SK-N-SH (cell line): ENCODE measurements at regions not wholly inside any gene's neighbourhood (a gene's known extent, or its start where the extent isn't known, plus 50 kb on each side); places are given as distances from the start of the nearest gene placed in this dataset.

ENCODE experiments used
- CTCF ChIA-PET: fragments of 300-600, 350-600 bp; formaldehyde crosslinking; extraction: SDS; loops from one replicate; lab custom pipeline; 2021; lab: Yijun Ruan, JAX
- POLR2A ChIA-PET: fragments of 350-600 bp; sonication (Branson Sonifier 250); formaldehyde crosslinking; extraction: SDS; loops from one replicate; lab custom pipeline; 2020; ENCODE audit warnings: antibody characterized with exemption, inconsistent platforms; lab: Yijun Ruan, JAX
- DNase-seq: peaks from one replicate; pipeline ENCODE4 v3.0.0; 2012
- H2AFZ ChIP-seq: fragments of 200-600 bp; sonication (generic); 2 replicates; pipeline ENCODE4 v1.8.1; 2016; ENCODE audit warnings: antibody characterized with exemption, mild to moderate bottlenecking, low read depth
- H3F3A ChIP-seq: fragments of 200-600 bp; sonication (generic); replicated peaks from 2 replicates; pipeline ENCODE3; 2016; ENCODE audit warnings: antibody characterized with exemption, mild to moderate bottlenecking; ENCODE audit not compliant: insufficient read depth
- H3K27ac ChIP-seq, 2 experiments: fragments of 200-500 bp in 1 of 2; fragments of 200-600 bp in 1 of 2; sonication (Bioruptor generic) in 1 of 2; sonication (generic), shearing (Covaris generic) in 1 of 2; 2 replicates each; pipeline versions ENCODE4 v1.5.1 to v1.6.1; 2014 to 2016; ENCODE audit warnings: low read depth in 2 of 2, inconsistent platforms in 1 of 2, low read length in 1 of 2, mild to moderate bottlenecking in 1 of 2, mixed read lengths in 1 of 2
- H3K27me3 ChIP-seq: fragments of 200-600 bp; sonication (generic), shearing (Covaris generic); 2 replicates; pipeline ENCODE4 v1.6.1; 2016; ENCODE audit warnings: mixed run types; ENCODE audit not compliant: insufficient read depth
- H3K36me3 ChIP-seq, 2 experiments: fragments of 200-500 bp in 1 of 2; fragments of 200-600 bp in 1 of 2; sonication (Bioruptor generic) in 1 of 2; sonication (generic) in 1 of 2; replicated peaks in 1 of 2; 2 replicates each; pipeline versions ENCODE3 to v1.5.1; 2014 to 2016; ENCODE audit warnings: low read length in 1 of 2, mild to moderate bottlenecking in 1 of 2; ENCODE audit not compliant: insufficient read depth in 2 of 2, control insufficient read depth in 1 of 2
- H3K4me1 ChIP-seq, 2 experiments: fragments of 200-500 bp in 1 of 2; fragments of 200-600 bp in 1 of 2; sonication (Bioruptor generic) in 1 of 2; sonication (generic), shearing (Covaris generic) in 1 of 2; 2 replicates each; pipeline versions ENCODE4 v1.5.1 to v1.6.1; 2014 to 2016; ENCODE audit warnings: low read depth in 1 of 2, low read length in 1 of 2, mixed run types in 1 of 2; ENCODE audit not compliant: insufficient read depth in 2 of 2, control insufficient read depth in 1 of 2
- H3K4me2 ChIP-seq: fragments of 200-600 bp; sonication (generic), shearing (Covaris generic); 2 replicates; pipeline ENCODE4 v1.6.1; 2017; ENCODE audit warnings: mixed run types
- H3K4me3 ChIP-seq, 2 experiments: fragments of 200-500 bp in 1 of 2; fragments of 200-600 bp in 1 of 2; sonication (Bioruptor generic) in 1 of 2; sonication (generic), shearing (Covaris generic) in 1 of 2; 2 replicates each; pipeline versions ENCODE4 v1.5.1 to v1.8.1; 2014 to 2016; ENCODE audit warnings: low read depth in 2 of 2, inconsistent platforms in 1 of 2, low read length in 1 of 2, mild to moderate bottlenecking in 1 of 2, mixed read lengths in 1 of 2, moderate library complexity in 1 of 2
- H3K79me2 ChIP-seq: fragments of 200-600 bp; sonication (generic); 2 replicates; pipeline ENCODE4 v1.8.1; 2017; ENCODE audit warnings: mild to moderate bottlenecking; ENCODE audit not compliant: insufficient read depth
- H3K9ac ChIP-seq: fragments of 200-600 bp; sonication (generic); 2 replicates; pipeline ENCODE4 v1.6.1; 2017; ENCODE audit warnings: mixed run types
- H3K9me2 ChIP-seq: fragments of 200-600 bp; sonication (generic); 2 replicates; pipeline ENCODE4 v1.6.1; 2017; ENCODE audit warnings: mixed run types
- H3K9me3 ChIP-seq: fragments of 200-600 bp; sonication (generic); 2 replicates; pipeline ENCODE4 v1.6.1; 2017; ENCODE audit warnings: mixed run types, mild to moderate bottlenecking, moderate library complexity
- H4K20me1 ChIP-seq: fragments of 200-600 bp; sonication (generic); 2 replicates; pipeline ENCODE4 v1.6.1; 2017; ENCODE audit warnings: mild to moderate bottlenecking, mixed run types; ENCODE audit not compliant: insufficient read depth
- IRF3 ChIP-seq: fragments of 150-350 bp; IDR thresholded peaks from 2 replicates; pipeline ENCODE4 v1.6.1; 2016; ENCODE audit warnings: mild to moderate bottlenecking, low read depth, low read length
- MXI1 ChIP-seq: IDR thresholded peaks from 2 replicates; pipeline ENCODE4 v1.6.1; 2012; ENCODE audit warnings: mild to moderate bottlenecking, low read depth, low read length, improper control_type of control experiment
- NRF1 ChIP-seq: IDR thresholded peaks from 2 replicates; pipeline ENCODE4 v1.6.1; 2012; ENCODE audit warnings: low read depth, mild to moderate bottlenecking, low read length
- PBX3 ChIP-seq: IDR thresholded peaks from 2 replicates; pipeline ENCODE4; 2012
- POLR2AphosphoS5 ChIP-seq: IDR thresholded peaks from 2 replicates; pipeline ENCODE4 v1.6.1; 2012; ENCODE audit warnings: low read depth, low read length
- RFX5 ChIP-seq: IDR thresholded peaks from 2 replicates; pipeline ENCODE4 v1.6.1; 2012; ENCODE audit warnings: mild to moderate bottlenecking, improper control_type of control experiment, low read length
- SMC3 ChIP-seq: IDR thresholded peaks from 2 replicates; pipeline ENCODE4 v1.6.1; 2012; ENCODE audit warnings: low read depth, low read length, improper control_type of control experiment
- TCF12 ChIP-seq: IDR thresholded peaks from 2 replicates; pipeline ENCODE4 v1.4.0; 2012
- TEAD4 ChIP-seq: IDR thresholded peaks from 2 replicates; pipeline ENCODE4 v1.4.0; 2012; ENCODE audit warnings: mild to moderate bottlenecking, borderline replicate concordance; ENCODE audit not compliant: insufficient read depth
- ZBTB33 ChIP-seq: IDR thresholded peaks from 2 replicates; pipeline ENCODE4 v1.4.0; 2012; ENCODE audit warnings: low read depth, borderline replicate concordance
- WGBS: methylation state at CpG from one replicate; pipeline ENCODE4 v1.1.6; 2017; ENCODE audit warnings: low lambda C conversion rate; 5-methylcytosine and 5-hydroxymethylcytosine counted together
- TF ChIP-seq, protein P1 (sequence below): IDR thresholded peaks from 2 replicates; pipeline ENCODE4 v1.4.0; 2012; ENCODE audit warnings: low read depth, borderline replicate concordance
- TF ChIP-seq, protein P2 (sequence below): IDR thresholded peaks from 2 replicates; pipeline ENCODE4 v1.4.0; 2012; ENCODE audit warnings: low read depth
- TF ChIP-seq, protein P3 (sequence below): IDR thresholded peaks from 2 replicates; pipeline ENCODE4 v1.6.1; 2012; ENCODE audit warnings: mild to moderate bottlenecking, low read depth, low read length, moderate library complexity

GRCh38 chr1:100627936-100628335 is 90.0 kb downstream of the GPR88 start:
- Histone ChIP-seq H3F3A (peaks cover 41% of the 10 kb centered on the region), H4K20me1 (no peaks in the 10 kb centered on the region), H2AFZ (0 out of 2 replicates have a peak overlapping the region, but pooled peaks have one; percentile 29), H3K4me2 (peak overlapping the region; percentile 22; the same call in 1 of the 2 replicates), H3K36me3 (no peaks in the 10 kb centered on the region), H3K9me2 (no peaks in the 10 kb centered on the region), H3K9me3 (no peaks in the 10 kb centered on the region), H3K27ac (peak overlapping the region in 1 of 2 experiments; percentile 85; a peak in 3 of 4 replicates), H3K9ac (peak overlapping the region; percentile 49), H3K4me3 (no peak overlapping the region), H3K4me1 (peaks cover 0 to 36% of the 10 kb centered on the region in 2 experiments), H3K27me3 (no peaks in the 10 kb centered on the region), H3K79me2 (no peaks in the 10 kb centered on the region)
- ChIA-PET POLR2A (no interaction called here), CTCF (no interaction called here)
- no peak for TF ChIP-seq TEAD4
- TF ChIP-seq ZBTB33, result no peak
- no peak for TF ChIP-seq PBX3
- TF ChIP-seq, protein P1, sequence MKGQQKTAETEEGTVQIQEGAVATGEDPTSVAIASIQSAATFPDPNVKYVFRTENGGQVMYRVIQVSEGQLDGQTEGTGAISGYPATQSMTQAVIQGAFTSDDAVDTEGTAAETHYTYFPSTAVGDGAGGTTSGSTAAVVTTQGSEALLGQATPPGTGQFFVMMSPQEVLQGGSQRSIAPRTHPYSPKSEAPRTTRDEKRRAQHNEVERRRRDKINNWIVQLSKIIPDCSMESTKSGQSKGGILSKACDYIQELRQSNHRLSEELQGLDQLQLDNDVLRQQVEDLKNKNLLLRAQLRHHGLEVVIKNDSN, result no peak
- no peak for TF ChIP-seq TCF12
- TF ChIP-seq MXI1, result no peak
- TF ChIP-seq, protein P2, sequence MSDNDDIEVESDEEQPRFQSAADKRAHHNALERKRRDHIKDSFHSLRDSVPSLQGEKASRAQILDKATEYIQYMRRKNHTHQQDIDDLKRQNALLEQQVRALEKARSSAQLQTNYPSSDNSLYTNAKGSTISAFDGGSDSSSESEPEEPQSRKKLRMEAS, result no peak
- TF ChIP-seq IRF3, result no peak
- TF ChIP-seq, protein P3, sequence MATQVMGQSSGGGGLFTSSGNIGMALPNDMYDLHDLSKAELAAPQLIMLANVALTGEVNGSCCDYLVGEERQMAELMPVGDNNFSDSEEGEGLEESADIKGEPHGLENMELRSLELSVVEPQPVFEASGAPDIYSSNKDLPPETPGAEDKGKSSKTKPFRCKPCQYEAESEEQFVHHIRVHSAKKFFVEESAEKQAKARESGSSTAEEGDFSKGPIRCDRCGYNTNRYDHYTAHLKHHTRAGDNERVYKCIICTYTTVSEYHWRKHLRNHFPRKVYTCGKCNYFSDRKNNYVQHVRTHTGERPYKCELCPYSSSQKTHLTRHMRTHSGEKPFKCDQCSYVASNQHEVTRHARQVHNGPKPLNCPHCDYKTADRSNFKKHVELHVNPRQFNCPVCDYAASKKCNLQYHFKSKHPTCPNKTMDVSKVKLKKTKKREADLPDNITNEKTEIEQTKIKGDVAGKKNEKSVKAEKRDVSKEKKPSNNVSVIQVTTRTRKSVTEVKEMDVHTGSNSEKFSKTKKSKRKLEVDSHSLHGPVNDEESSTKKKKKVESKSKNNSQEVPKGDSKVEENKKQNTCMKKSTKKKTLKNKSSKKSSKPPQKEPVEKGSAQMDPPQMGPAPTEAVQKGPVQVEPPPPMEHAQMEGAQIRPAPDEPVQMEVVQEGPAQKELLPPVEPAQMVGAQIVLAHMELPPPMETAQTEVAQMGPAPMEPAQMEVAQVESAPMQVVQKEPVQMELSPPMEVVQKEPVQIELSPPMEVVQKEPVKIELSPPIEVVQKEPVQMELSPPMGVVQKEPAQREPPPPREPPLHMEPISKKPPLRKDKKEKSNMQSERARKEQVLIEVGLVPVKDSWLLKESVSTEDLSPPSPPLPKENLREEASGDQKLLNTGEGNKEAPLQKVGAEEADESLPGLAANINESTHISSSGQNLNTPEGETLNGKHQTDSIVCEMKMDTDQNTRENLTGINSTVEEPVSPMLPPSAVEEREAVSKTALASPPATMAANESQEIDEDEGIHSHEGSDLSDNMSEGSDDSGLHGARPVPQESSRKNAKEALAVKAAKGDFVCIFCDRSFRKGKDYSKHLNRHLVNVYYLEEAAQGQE, result no peak
- no peak for TF ChIP-seq SMC3
- TF ChIP-seq RFX5, result no peak
- no peak for TF ChIP-seq POLR2AphosphoS5
- TF ChIP-seq NRF1, result no peak
- 86% methylated on average over 3 of the region's 3 CpGs for WGBS
- no peak for DNase-seq
